ENCODE measurements at regions not wholly inside any gene's neighbourhood (a gene's known extent, or its start where the extent isn't known, plus 50 kb on each side); places are given as distances from the start of the nearest gene placed in this dataset.

DNA sequence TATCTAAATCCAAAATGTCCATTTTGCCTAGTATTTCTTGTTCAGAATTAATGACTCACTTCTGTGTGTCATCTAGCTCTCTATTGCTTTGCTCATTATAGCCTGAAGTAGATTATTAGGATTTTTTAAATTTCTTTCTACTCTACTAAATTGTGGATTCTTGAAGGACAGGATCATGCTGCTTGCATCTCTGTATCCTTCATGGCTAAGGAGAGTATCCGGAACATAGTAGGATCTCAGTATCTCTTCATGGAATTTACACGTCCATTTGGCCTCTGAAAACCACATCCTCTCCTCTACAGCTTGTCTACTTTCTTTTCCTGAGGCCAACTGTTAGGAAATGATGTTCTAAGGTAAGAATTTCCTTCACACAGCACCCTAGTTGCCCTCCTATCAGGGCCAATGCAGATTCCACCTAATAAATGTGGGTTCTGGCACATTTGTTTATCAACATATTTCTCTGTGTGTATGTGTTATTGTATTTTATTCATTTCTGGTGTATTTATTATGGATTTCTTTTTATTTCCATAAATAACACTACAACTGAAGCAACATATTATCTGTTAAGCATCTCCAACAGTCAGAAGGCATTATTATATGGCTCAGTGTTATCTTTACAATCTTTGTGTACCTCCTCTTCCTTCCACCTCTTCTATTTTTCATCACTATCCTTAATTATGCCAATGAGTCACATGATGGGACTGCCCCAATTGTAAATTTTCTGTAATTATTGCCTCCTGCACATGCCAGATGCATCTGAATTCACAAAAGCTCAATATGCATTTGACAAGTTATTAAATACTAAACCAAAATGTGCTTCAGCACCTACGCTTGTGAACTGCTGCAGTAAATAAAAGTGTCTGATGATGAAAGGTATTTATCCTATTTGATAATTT is 557.8 kb upstream of the TLE4 start:
- no peak for TF ChIP-seq EZH2 (IDR thresholded peaks at IDR 0.05; ENCODE audit: insufficient read depth, poor library complexity, severe bottlenecking)
- TF ChIP-seq EZH2phosphoT487 (IDR thresholded peaks at IDR 0.05; ENCODE audit: insufficient read depth, low read depth): no peak

Data from GM23248 (cell line).